HG02943 (cell line): ENCODE measurements at regions not wholly inside any gene's neighbourhood (a gene's known extent, or its start where the extent isn't known, plus 50 kb on each side); places are given as distances from the start of the nearest gene placed in this dataset.

Source experiments
- ATAC-seq: cut with Tn5 transposase; IDR thresholded peaks from one replicate; pipeline ENCODE4 v1.9.1; 2021; ENCODE audit warnings: mild to moderate bottlenecking, low read depth, moderate library complexity; ENCODE audit not compliant: unreplicated experiment

DNA sequence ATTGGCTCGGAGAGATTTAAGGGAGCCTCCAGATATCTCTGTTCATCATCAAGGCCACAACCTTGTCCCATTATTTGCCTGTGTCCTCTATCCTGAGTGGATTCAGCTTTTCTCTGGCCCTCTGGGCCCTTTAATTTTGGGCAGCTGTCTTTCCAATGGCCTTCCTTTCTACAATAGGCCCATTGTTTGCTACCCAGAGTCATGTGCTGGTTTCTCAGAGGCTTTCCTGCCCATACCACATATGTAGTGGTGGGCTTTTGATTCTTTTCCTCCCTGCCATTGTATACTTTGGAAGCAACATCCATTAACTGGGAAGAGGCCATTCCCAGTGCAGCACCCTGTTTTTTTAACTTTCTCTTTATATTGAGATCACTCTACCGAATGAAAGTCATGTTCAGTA lies 233.9 kb upstream of the SGCD start:
- no peak for ATAC-seq

DNA sequence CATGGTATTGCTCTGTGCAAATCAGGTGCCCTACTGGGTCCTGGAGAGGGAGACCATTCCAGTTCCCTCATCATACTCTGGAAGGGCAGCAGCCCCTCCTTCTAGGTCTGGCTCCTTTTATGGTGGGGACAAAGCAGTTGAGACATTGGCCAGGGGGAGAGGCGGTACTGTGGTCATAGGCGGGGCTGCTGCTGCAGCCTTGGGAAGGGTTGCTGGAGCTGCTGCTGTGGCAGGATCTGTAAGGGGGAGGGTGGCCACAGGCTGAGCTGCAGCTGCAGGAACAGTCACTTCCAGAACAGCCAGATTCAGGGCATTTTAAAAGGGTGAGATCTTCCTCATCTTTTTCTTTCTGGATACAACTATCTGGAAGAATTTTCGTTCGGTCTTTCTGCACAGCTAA lies 233.0 kb upstream of the SGCD start:
- ATAC-seq, result no peak

DNA sequence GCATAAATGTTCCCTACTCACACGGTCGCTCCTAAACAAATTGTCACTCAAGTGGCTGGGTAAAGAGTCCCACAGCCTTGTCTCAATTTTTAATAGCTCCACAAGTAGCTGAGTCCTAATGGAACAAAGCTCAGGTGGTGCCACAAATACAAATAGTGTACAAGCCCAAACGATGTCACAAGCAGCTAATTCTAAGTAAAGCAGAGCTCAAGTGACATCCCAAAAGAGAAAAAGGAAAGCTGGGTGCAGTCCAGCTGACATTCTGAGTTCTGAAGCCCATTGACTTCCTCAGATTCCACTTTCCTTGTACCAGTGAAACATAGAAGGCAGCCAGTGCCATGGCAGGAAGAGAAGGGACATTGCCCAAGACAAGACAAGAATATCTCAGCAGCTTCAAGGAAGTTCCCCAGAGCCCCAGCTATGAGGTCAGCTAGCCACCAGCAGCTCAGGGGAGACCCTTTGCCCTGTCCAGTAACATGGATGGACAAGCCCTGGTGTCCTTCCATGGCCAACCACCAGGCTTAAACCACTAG lies 231.2 kb upstream of the SGCD start:
- no peak for ATAC-seq

DNA sequence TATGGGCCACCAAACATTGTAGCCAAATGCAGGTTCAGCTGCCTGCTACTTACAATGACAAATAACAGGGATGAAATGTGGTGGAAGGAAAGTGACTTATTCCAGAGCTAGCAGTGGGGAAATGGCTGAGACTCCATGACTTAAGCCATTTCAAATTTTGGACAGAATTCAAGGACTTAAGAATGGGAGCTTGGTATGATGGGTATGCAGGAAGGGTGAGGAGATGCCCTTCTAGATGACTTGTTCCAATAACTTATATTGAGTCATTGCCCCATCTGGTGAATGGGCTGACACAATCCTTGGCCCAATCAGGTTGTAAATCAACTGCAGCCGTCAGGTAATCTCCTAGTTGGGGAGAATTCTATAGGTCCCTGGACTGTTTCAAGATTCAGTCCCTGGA lies 230.7 kb upstream of the SGCD start:
- no peak for ATAC-seq

DNA sequence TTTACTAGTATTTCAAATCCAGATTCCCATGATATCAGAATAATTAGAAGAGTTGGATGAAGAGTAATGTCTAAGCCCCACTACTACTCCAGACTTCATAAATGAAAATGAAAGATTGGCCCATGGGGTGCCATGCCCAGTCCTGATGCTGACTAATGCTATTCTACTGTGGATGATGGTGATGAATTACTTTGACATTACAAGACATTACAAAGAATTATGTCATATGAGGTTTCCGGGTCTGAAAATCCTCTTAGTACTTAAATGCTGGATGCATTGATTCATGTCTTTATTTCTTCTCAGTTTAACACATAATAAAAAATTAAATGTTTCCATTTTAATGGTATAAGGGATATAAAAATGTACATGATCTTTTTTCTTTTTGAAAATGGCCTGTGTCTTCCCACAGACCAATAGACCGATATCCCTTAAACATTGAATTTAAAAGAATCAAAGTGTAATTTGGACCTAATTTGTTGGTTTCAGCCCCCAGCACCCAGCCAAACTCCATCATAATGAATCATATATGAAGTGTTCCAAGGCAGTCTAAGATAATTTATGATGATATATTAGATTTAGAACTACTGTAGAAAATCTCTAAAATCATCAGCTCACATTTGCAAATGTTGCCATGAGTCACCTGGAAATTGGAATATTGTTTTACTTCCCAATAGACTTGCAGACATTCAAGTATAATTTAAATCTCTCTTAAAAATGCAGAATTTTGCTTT lies 223.6 kb upstream of the SGCD start:
- ATAC-seq, result no peak

DNA sequence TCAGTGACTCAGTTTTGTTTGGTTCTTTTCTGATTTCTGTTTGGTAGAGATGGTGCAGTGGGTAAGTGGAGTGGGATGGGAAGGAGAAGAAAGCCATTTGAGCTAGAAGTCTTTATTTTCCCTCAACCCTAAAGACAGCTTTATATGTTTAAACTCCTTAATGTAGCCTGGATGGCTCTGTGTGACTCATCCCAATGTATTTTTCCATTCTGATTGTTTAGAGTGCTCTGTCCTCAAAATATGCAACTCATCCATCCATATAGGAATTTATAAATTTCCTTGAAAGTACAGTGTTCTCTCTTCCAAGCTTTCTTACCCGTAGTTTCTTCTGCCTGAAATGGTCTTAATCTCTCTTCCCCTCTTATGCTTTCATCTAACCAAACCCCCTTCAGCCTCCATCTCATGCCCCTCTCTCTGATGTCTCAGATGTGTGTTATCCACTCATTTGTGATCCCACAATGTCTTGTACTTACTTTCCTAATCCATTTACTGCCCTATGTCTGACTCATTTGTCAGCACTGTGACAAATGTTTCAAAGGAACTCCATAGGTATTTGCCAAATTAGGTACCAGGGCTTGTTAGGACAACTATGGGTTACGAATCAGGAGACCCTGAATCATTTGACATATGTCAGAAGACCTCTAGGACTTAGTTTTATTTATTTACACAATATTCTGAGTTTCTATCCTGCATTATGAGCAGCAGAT lies 217.5 kb upstream of the SGCD start:
- ATAC-seq, result no peak

DNA sequence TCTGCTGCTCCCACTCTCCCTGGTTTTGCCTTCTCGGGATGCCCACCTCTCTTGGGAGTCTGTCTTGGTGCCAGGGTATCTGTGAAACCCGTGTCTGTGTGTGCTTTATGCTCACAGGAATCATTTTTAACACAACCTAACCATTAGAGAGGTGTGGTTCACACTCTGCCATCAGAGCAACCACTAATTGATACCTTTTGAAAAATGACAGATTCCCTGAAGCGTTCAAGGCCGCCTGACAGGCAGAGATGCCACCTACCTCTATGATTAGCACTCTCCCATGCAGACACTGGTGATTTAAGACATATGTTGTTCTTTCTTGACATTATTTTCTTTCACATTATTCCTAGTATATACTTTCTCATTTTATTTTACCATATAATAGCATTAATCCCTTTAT lies 207.3 kb upstream of the SGCD start:
- ATAC-seq, result no peak

DNA sequence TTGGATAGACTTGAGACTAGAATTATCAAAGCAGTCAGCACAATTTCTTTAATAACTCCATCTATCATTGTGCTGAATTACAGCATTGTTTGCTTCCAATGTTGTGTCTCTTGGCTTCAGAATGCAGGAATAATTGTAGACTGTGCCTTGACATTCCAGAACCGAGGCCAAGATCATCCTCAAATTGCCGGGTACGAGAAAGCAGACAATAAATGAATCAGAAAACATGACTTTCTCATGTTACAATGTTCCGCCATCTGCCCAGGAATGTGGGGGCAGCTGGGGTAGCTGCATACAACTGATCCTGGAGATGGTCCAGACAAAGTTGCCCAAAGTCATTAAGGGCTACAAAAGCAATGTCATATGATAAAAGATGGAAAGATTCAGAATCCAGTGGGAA lies 206.2 kb upstream of the SGCD start:
- no peak for ATAC-seq

DNA sequence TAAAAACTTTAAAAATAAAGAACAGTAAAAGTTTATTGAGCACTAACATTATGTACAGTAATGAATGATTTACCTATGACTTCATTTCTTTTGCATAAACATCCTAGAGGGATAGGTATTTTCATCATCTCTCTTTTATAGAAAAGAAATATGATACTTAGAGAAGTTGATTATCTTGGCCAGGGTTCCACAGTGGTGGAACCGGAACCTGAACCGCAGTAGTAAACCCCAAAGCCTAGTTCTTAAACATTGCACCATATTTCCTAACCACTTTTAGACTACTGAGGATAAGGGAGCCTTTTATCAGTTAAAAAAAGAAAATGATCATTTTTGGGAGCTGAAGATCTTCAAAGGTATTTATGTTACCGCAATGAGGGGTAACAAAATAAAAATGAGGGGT lies 205.7 kb upstream of the SGCD start:
- ATAC-seq, result no peak

DNA sequence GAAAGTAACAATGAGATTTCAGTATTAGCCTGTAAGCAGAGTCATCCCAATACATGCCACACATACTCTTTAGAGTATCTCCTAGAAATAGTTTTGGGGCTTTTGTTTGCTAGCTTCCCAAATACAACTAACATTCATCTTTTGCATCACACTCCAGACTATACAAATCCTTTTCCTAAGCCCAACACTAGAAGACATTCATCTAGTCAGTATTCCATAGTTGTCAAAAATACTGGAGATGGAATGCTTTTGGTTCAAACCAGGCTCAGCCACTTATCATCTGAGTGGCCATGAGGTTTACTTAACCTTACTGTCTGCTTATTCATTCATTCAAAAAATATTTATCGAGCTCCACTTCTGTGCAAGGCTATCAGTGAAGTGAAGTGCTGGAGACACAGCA lies 205.1 kb upstream of the SGCD start:
- no peak for ATAC-seq

DNA sequence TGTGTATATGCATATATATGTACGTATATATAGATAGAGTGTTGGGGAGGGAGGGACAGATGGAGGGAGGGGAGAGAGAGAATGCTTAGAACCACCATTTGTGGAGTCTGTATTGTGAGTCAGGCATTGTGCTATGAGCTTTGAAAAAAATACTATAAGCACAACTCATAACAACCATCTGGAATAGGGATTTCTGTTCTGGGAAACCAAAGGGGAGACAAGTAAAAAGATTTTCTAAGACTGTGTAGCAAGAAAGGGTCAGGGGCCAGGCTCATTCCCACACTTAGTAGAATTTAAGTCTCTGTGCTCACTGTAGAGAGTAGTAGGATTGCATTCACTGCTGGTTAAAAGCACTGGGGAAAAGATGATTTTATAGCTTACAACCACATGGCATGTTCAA lies 202.3 kb upstream of the SGCD start:
- no peak for ATAC-seq

DNA sequence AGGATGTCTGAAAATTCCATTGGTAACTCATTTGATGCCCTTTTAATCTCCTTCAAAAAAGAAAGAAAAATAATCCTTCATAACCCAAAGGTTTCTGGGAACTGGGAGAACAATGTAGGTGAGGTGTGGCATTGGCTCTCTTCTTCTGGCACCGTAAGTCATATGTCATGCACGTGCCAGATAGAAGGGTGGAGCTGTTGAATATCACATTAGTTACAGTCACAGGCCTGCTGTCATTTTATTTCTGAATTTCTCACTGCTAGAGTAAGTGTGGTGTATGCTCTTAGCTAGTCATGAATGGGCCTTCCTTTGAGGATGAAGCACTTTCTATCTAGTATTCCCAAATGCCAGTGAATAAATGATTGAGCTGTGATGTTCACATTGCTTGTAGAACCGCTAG lies 201.8 kb upstream of the SGCD start:
- no peak for ATAC-seq

DNA sequence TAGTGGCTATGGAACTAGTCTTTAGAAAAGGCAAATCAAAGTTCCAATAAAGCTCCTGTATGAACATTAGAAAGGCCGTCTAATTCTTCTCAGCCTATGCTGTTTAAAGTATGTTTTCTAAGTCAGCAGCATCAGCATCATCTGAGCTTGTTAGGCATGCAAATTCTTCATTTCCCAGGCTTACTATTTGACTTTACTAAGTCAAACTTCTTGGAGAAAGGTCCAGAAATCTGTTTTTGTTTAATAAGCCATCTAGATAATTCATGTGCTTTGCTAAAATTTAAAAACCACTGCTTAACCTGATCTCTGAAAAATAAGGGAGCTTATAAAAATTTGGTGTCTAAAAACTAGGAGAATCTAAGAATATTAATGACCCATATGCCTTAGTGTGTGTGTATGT lies 200.2 kb upstream of the SGCD start:
- no peak for ATAC-seq

DNA sequence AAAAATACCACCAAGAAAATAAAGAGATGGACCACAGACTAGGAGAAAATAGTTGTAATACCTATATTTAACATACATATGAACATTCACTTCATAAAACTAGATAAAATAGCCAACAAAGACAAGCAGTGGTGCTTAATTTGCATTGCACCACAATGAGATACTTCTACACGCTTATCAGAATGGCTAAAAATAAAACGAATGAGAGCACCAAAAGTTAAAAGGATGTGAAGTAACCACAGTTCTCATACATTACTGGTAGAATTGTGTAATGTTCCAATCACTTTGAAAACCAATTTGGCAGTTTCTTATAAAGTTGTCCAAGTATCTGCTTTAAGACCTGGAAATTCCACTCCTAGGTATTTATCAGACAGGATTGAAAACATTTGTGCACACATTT lies 198.9 kb upstream of the SGCD start:
- ATAC-seq, result no peak

DNA sequence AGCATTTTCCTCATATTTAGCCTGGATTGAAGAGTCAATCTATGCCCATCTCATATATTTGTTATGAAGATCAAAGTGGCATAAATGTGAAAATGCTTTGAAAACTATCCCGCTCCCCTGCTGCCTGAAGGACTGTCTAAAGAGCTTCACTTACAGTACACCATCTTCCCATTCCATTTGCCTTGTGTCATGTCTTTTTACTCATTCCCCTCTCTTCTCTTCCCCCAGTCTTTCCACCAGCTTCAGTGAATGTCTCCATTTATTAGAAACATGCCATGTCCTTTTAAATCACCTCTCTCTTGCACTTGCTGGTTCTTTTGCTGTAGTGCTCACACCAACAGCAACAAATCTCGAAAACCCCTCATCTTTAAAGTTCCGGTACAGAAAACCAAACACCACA lies 192.7 kb upstream of the SGCD start:
- ATAC-seq, result no peak

DNA sequence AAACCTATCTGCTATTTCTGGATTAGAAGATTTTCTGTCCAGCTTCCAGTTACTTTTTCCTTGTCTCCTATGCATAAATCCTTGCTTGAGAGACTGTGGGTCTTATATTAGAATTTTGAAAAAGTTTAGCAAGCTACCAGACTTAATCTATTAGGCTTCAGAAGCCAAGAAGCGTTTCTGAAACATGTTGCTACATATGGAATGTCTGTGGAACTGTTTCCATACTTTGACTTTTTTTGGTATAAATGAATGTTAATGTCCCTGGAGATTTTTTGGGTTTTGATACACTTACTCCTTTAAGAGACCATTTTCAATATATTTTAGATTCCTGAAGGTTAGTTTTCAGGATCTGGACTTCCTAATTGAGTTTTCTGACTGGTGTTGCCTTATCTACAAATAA lies 191.4 kb upstream of the SGCD start:
- no peak for ATAC-seq

DNA sequence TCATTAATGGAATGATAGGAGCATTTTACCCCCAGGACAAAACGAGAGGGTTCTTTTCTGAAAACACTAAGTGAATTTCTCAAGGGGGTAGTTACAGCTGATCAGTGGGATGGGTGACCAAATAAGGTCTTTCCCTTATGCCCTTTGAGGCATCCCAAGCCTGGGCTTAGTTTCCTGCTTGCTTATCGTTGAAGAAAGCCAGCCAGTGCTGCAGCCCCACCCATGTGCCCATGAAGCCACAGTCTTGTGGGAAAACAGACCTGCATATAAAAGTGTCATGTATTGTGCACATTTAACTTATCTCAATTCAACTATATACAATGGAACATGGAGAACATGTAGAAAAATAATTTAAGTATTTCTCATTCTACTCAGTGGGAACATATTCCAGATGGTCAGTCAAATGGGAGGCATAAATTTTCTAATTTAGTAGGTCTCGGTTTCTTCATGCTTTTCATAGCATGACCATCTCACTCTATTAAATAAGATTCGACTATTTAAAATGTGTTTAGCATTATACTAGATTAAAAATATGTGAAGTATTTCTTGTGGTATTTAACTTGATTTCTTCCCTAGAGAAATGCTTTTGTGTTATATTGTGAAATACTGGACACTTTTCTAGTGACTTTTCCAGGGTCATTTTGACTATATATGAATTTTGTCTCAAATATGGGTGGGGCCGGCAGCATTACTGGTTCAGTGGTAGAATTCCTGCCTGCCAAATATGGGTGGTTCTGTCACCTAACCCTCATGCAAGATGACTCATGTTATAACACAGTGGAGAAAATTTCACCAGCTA lies 189.7 kb upstream of the SGCD start:
- ATAC-seq, result no peak

DNA sequence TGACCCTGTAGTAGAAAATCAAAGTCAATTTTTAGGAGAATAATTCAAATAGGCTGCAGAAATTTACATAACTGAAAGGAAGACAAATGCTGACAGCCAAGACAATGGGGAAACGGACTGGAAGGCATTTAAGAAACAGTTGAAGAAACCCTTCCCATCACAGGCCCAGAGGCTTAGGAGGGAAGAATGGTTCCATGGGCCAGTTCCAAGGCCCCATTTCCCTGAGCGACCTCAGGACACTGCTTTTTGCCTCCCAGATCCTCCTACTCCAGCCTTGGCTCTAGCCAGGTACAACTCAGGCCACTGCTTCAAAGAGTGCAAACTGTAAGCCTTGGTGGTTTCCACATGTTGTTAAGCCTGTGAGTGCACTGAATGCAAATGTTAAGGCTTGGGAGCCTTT lies 184.1 kb upstream of the SGCD start:
- ATAC-seq, result no peak

DNA sequence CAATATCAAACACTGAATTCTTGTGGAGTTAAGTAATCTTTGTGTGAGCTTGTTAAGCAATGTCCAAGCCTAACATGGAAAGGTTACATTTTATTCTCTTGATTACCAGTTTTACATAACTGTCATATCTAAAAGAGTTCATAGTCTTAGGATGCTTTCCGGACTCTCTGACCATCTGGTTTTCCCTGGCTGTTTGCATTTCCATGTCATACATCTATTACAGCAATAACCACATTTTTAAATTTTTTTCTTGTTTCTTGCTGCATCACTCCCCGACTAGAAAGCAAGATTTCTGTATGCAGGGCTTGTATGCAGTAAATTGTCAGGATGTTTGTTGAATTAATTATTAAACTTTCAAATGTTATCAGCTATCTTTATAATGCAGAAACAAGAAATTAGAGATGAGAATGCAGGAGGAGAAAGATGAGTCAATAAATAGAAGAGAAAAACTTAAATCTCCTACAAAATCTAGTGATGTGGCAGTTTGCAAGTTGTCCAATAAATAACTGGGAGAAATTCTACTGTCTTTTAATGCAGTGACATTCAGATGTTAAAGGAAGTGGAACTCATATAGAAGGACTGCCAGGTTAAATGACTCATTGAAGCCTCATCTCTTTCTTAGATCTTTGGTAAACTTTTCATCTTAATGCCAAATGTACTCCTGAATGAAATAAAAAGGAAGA lies 179.6 kb upstream of the SGCD start:
- no peak for ATAC-seq

DNA sequence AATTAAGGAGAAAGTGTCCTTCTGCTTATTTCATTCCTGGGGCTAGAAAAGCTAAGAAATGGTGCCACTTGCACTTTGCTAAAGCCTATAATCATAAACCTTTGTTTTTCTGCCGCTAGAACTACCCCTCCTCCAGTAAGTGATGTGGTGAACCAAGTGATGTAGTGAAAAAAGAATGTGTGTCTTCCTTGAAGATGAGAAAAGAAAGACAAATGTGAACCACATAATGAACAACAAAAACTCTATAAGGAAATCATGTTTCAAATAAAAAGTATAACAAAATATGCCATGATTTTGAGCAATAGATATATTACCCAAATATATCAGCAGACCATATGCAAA lies 179.0 kb upstream of the SGCD start:
- ATAC-seq, result no peak

DNA sequence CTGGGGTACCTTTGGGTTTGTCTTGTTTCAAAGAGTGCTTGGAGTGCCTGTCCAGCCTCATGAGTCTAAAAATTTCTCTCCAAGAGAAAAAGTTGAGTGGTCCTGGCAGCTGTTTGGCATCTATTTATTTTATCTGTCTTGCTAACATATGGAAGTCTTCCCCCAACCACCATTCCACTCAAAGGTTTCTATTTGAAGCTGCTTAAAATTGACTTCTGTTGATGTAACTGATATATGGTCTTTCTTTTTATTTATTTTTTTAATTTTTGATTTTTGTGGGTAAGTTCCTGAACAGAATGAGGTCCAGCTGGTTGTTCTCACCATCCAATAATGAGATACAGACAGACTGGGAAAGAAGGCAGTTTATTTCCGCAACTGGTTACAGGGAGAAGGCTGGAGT lies 178.7 kb upstream of the SGCD start:
- no peak for ATAC-seq
